GM18861 (cell line): ENCODE measurements at regions not wholly inside any gene's neighbourhood (a gene's known extent, or its start where the extent isn't known, plus 50 kb on each side); places are given as distances from the start of the nearest gene placed in this dataset.
"Not testable (repeated sequence)": the region's sequence is repeated elsewhere in the genome, so short reads cannot be mapped to it uniquely, and the experiment has no call there.

Experiments used
- ATAC-seq: cut with Tn5 transposase; IDR thresholded peaks from one replicate; pipeline ENCODE4 v1.9.1; 2021; ENCODE audit not compliant: unreplicated experiment

- no peak for ATAC-seq
These were observed 62.0 kb downstream of the SKIDA1 start for GRCh38 chr10:21463436-21463835.

DNA sequence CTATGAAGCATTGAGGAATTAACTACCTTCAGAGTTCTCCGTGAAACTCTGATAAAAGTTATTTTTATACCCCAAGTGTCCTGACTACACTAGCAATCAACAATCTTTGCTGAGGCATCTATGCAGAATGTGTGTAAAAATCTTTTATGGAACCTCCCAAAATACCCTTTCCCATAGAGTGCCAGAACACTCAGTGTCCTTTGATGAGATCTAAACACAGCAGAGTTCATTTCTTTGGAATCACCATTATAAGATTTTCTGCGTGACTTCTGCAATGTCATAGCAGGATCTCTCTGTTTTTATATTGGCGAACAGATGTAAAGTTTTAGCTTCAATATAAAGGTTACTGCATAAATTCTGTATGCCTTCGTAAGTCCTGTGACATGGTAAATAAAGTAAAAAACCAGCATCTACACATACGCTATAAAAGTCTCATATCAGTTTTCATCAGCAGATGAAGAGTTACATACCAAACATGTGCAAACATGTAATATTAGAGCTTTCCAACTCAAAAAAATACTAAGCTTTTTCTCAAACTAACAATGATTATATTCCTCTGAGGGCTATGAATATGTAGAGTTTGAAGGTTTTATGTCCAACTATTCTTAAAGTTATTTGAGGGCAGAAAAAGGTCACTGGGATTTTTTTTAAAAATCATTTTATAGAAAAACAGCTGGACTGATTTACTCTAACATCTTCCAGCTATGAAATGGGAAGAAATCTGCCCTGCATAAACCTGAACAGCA is 67.2 kb downstream of the SKIDA1 start:
- no peak for ATAC-seq

- ATAC-seq, result no peak
These were observed 69.3 kb downstream of the SKIDA1 start for GRCh38 chr10:21456160-21456559.

DNA sequence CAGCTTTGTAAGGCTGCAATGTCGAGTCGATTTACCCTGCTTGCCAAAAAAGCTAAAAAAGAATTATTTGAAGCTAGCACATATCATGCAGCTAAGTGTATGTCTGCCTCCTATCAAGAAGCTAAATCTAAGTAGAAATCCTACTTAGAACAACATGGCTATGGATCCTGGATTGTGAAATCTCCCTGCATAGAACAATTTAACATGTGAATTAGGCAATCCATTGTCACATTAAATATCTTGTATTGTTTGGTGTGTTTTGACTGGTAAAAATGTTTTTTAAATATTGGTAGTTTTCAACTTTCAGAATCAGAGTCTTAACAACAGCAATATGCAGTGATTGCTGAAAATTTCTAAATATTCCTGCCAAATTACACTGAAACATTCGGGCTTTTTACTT is 73.3 kb downstream of the SKIDA1 start:
- ATAC-seq, result no peak

DNA sequence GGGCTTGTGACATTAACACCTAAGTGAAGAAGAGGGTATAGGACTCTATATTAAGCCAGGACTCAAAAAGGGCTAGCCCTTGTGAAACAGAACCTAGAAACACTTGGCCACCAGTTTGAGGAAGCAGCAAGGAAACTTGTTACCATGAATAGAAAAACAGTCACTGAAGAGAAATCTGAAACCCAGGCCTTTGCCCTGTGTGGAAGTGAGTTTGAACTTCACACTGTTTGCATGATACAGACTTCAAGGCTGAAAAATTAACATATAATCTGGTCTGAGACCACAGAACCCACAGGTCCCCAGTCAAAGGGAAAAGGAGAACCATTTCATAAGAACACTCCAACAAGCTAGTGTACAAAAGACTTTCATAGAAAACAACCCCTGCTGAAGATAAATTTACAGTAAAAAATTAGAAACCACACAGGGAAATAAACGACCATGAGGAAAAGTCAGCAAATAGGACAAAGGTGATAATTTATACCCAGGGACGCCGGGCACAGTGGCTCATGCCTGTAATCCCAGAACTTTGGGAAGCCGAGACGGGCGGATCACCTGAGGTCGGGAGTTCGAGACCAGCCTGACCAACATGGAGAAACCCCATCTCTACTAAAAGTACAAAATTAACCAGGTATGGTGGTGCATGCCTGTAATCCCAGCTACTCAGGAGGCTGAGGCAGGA is 76.1 kb downstream of the SKIDA1 start:
- ATAC-seq, result peak; percentile 81

DNA sequence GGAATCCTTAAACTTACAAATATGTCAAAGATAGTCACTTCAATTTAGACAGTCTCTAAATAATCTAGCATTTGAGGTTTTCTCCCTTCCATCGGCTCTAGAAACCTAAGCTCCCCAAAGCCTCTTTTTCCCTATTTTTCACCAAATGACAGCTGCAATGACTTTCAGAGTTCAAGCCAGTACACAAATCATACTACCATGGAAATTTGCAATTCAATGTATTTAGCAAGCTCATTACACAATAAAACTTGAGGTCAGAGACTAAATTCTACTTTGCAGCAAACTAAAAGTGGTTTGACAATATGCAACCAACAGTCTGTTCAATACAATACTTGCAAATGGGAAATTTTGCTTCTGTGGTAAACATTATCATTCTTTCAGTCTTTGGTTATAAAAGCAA is 80.3 kb downstream of the SKIDA1 start:
- ATAC-seq, result no peak

GRCh38 chr10:21441625-21442024 is 83.9 kb downstream of the SKIDA1 start:
- ATAC-seq, result no peak

DNA sequence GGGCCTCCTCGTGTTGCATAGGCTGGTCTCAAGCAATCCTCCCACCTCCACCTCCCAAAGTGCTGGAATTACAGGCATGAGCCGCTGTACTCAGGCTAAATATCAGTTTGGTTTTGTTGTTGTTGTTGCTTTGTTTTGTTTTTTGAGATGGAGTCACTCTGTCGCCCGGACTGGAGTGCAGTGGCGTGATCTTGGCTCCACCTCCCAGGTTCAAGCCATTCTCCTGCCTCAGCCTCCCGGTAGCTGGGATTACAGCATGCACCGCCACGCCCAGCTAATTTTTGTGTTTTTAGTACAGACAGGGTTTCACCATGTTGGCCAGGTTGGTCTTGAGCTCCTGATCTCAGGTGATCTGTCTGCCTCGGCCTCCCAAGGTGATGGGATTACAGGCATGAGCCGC is 86.6 kb downstream of the SKIDA1 start:
- not testable (repeated sequence) for ATAC-seq

DNA sequence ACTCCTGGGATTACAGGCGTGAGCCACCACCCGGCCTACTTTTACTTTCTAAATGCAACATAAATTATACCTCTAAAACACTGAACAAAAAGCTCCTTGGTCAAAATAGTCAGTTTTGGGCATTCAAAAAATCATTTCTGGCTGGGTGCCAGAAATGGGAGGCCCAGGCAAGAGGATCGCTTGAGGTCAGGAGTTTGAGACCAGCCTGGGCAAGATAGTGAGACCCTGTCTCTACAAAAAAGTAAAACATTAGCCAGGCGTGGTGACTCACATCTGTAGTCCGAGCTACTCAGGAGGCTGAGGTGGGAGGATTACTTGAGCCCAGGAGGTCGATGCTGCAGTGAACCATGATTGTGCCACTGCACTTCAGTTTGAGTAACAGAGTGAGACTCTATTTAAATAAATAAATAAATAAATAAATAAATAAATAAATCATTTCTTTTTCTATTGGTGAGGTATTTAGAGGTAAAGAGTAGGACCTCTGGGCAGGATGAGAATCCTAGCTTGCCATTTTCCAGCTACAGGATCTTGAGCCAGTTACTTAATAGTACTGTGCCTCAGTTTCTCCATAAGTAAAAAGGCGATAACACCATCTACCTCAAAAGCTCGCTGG is 87.6 kb downstream of the SKIDA1 start:
- ATAC-seq, result no peak

DNA sequence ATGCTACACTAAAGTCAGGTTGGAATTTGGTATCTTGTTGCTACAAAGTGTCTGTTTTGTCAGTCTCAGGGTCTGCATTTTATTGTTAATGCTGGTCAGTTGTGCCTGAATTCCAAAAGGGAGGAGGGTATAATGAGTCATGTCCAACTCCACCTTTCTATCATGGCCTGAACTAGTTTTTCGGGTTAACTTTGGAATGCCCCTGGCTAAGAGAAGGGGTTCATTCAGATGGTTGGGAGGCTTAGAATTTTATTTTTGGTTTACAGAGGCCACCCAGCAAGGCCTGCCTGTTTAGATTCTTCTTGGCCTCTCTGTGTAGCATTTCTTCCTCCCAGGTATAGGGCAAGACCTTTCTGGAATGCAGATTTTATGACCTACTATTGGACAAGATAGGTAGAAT is 93.2 kb downstream of the SKIDA1 start:
- no peak for ATAC-seq

DNA sequence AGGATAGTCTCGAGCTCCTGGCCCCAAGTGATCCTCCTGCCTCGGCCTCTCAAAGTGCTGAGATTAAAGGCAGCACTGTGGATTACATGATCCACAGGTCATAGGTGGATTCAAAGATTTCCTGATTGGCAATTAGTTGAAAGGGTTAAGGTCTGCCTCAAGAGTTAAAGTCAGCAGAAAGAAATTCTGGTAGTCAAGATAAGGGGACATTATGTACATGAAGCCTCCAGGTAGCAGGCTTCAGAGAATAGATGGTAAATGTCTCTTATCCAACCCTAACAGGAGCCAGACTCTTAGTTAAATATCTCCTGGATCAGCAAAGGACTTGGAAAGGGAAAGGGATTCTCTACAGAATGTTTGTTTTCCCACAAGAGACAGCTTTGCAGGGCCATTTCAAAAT is 93.7 kb downstream of the SKIDA1 start:
- no peak for ATAC-seq

DNA sequence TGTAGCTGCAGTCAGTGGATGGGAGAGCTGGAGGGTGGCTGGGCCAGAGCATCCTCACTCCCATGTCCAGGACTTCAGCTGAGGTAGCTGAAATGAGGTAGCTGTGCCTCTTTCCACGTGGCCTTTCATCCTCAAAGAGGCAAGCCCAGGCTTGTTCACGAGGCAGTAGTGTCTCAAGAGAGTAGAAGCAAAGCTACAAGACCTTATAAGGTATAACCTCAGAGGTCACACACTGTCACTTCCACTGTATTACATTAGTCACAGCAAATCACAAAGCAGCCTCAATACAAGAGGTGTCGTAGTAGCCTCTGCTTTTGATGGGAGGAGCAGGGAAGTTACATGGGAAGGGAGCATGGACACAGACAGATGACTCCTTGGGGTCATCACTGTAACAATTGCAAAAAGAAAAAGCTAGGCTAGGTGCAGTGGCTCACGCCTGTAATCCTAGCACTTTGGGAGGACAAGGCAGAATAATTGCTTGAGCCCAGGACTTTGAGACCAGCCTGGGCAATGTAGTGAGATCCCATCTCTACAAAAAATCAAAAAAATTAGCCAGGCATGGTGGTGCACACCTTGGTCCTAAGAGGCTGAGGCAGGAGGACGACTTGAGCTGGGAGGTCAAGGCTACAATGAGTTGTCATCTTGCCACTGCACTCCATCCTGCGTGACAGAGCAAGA is 97.5 kb downstream of the SKIDA1 start:
- peak; percentile 83 for ATAC-seq

- ATAC-seq, result no peak
These were observed 101.0 kb downstream of the SKIDA1 start for GRCh38 chr10:21424459-21424861.

DNA sequence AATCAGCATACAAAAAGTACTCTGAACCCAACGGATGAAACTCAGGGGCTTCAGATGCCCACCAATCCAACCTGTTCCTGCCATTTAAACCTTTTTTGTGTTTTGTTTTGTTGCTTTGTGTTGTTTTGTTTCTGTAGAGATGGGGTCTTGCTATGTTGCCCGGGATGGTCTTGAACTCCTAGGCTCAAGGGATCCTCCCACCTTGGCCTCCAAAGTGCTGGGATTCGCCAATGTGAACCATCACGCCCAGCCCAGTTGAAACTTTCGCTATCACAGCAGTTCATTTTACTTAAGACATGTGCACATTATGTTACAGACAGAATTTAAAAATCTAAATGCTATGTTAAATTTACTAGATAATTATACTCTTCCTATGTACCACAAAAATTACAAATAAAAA is 101.6 kb downstream of the SKIDA1 start:
- ATAC-seq, result no peak

- no peak for ATAC-seq
These were observed 102.1 kb downstream of the SKIDA1 start for GRCh38 chr10:21423338-21423737.

- no peak for ATAC-seq
These were observed 103.7 kb downstream of the SKIDA1 start for GRCh38 chr10:21421794-21422193.

DNA sequence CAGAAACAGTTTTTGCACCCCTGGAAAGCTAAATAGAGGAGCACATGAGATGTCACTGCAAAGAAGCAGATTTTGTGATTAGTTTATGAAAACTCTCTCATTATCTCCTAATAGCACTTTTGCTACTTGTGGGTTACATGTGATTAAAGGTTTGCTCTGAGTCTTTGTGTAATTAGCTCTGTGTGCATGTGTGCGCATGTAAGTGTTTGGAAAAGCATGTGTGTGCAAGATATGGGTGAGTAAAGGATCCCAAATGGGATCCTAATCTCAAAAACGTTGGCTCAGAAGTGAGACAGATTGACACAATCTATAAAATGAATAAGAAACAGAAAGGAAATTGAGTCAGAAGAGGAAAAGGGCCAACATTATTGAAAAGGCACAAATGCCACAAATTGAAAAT is 104.5 kb downstream of the SKIDA1 start:
- no peak for ATAC-seq

DNA sequence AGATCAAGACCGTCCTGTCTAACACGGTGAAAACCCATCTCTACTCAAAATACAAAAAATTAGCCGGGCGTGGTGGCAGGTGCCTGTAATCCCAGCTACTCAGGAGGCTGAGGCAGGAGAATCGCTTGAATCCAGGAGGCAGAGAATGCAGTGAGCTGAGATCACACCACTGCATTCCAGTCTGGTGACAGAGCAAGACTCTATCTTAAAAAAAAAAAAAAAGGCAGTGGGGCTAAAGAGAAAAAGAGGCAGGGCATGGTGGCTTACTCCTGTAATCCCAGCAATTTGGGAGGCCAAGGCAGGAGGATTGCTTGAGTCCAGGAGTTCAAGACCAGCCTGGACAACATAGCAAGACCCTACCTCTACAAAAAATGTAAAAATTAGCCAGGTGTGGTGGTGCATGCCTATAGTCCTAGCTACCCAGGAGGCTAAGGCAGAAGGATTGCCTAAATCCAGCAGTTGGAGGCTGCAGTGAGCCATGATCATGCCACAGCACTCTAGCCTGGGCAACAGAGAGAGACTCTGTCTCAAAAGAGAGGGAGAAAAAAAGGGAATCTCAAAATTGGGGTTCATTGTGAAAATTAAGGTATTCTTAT is 106.4 kb downstream of the SKIDA1 start:
- ATAC-seq, result not testable (repeated sequence)

DNA sequence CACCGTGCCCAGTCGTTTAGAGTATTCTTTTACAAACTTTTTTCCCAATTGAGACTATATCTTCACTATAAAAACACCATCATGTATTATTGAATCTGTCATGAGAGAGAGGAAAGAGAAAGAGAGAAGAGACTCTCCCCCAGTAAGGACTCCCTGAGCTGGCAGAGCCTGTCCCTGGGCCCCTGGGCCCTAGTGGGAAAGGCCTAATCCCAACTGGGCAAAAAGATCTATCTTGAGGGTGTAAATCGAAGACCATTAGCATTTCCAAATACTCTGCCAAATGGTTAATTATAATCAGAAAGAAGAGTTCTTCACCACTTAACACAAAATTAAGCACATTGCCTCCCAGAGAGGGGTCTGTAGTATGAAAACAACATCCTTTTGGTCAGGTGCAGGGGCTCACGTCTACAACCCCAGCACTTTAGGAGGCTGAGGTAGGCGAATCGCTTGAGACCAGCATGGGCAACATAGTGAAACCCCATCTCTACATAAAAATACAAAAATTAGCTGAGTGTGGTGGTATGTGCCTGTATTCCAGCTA is 108.2 kb downstream of the SKIDA1 start:
- ATAC-seq, result no peak

GRCh38 chr10:21413680-21414079 is 111.8 kb downstream of the SKIDA1 start:
- ATAC-seq, result no peak

GRCh38 chr10:21413268-21413667 is 112.2 kb downstream of the SKIDA1 start:
- ATAC-seq, result no peak
